Liver (tissue), 8 donors: ENCODE measurements at regions not wholly inside any gene's neighbourhood (a gene's known extent, or its start where the extent isn't known, plus 50 kb on each side); places are given as distances from the start of the nearest gene placed in this dataset.

ENCODE experiments used
- DNase-seq: peaks from one replicate; pipeline ENCODE4 v3.0.0-alpha.2; 2017; ENCODE audit warnings: low spot score
- H3K27ac ChIP-seq, 2 donors: one replicate each; pipeline ENCODE4 v1.7.0; 2013; ENCODE audit warnings: inconsistent platforms in 2 of 2, low read length in 2 of 2, control low read depth in 1 of 2, low read depth in 1 of 2, mild to moderate bottlenecking in 1 of 2
- H3K27me3 ChIP-seq, 4 donors: one replicate each; pipeline versions ENCODE4 v1.6.1 to v1.7.0; 2013; ENCODE audit warnings: low read length in 3 of 4, inconsistent platforms in 1 of 4, mild to moderate bottlenecking in 1 of 4, moderate library complexity in 1 of 4; ENCODE audit not compliant: control insufficient read depth in 4 of 4, insufficient read depth in 4 of 4
- H3K36me3 ChIP-seq, 4 donors: one replicate each; pipeline versions ENCODE4 v1.6.1 to v1.7.0; 2013; ENCODE audit warnings: low read length in 3 of 4, mild to moderate bottlenecking in 3 of 4, low read depth in 1 of 4, moderate library complexity in 1 of 4; ENCODE audit not compliant: control insufficient read depth in 4 of 4, insufficient read depth in 3 of 4
- H3K4me1 ChIP-seq, 4 donors: one replicate each; pipeline versions ENCODE4 v1.6.1 to v1.7.0; 2013; ENCODE audit warnings: low read length in 3 of 4, mild to moderate bottlenecking in 3 of 4, moderate library complexity in 1 of 4; ENCODE audit not compliant: control insufficient read depth in 4 of 4, insufficient read depth in 4 of 4
- H3K4me3 ChIP-seq, 3 donors: one replicate each; pipeline versions ENCODE4 v1.6.1 to v1.7.0; 2013; ENCODE audit warnings: low read length in 3 of 3, control low read depth in 1 of 3, low read depth in 1 of 3, mild to moderate bottlenecking in 1 of 3
- H3K9ac ChIP-seq, 2 donors: one replicate each; pipeline ENCODE4 v1.7.0; 2013; ENCODE audit warnings: low read length in 2 of 2, mild to moderate bottlenecking in 2 of 2, moderate library complexity in 2 of 2, control low read depth in 1 of 2, low read depth in 1 of 2
- H3K9me3 ChIP-seq, 4 donors: one replicate each; pipeline versions ENCODE4 v1.6.1 to v1.7.0; 2013; ENCODE audit warnings: low read length in 3 of 4; ENCODE audit not compliant: control insufficient read depth in 4 of 4
- ATF3 ChIP-seq: IDR thresholded peaks from 2 replicates; pipeline ENCODE4 v1.6.1; 2016; ENCODE audit warnings: antibody characterized with exemption
- EGR1 ChIP-seq, 2 donors: IDR thresholded peaks; 2 replicates each; pipeline ENCODE4 v1.6.1; 2016 to 2018; ENCODE audit warnings: antibody characterized with exemption in 2 of 2, low read depth in 2 of 2
- FOXA1 ChIP-seq: IDR thresholded peaks from 2 replicates; pipeline ENCODE4 v1.6.1; 2016; ENCODE audit warnings: antibody characterized with exemption
- FOXA2 ChIP-seq: IDR thresholded peaks from 2 replicates; pipeline ENCODE4 v1.6.1; 2016; ENCODE audit warnings: antibody characterized with exemption
- GABPA ChIP-seq, 2 donors: IDR thresholded peaks in 1 of 2; conservative IDR thresholded peaks in 1 of 2; 2 replicates each; pipeline ENCODE4 v1.6.1; 2016; ENCODE audit warnings: antibody characterized with exemption in 2 of 2, mild to moderate bottlenecking in 1 of 2, moderate library complexity in 1 of 2
- HNF4A ChIP-seq, 2 donors: conservative IDR thresholded peaks; 2 replicates each; pipeline ENCODE4 v1.6.1; 2016; ENCODE audit warnings: antibody characterized with exemption in 2 of 2, mild to moderate bottlenecking in 2 of 2
- HNF4G ChIP-seq: IDR thresholded peaks from 2 replicates; pipeline ENCODE4 v1.6.1; 2016; ENCODE audit warnings: antibody characterized with exemption
- JUND ChIP-seq, 2 donors: IDR thresholded peaks; 2 replicates each; pipeline ENCODE4 v1.6.1; 2016; ENCODE audit warnings: antibody characterized with exemption in 2 of 2
- MAX ChIP-seq: IDR thresholded peaks from 2 replicates; pipeline ENCODE4 v1.6.1; 2016; ENCODE audit warnings: antibody characterized with exemption
- NR2F2 ChIP-seq: IDR thresholded peaks from 2 replicates; pipeline ENCODE4 v1.6.1; 2016; ENCODE audit warnings: antibody characterized with exemption
- RAD21 ChIP-seq, 2 donors: IDR thresholded peaks; 2 replicates each; pipeline ENCODE4 v1.6.1; 2016; ENCODE audit warnings: antibody characterized with exemption in 2 of 2, mild to moderate bottlenecking in 2 of 2
- RXRA ChIP-seq, 2 donors: IDR thresholded peaks; 2 replicates each; pipeline ENCODE4 v1.6.1; 2017 to 2018; ENCODE audit warnings: antibody characterized with exemption in 2 of 2, mild to moderate bottlenecking in 1 of 2
- SP1 ChIP-seq: IDR thresholded peaks from 2 replicates; pipeline ENCODE4 v1.6.1; 2018; ENCODE audit warnings: antibody characterized with exemption, mild to moderate bottlenecking
- TAF1 ChIP-seq: conservative IDR thresholded peaks from 2 replicates; pipeline ENCODE4 v1.6.1; 2016; ENCODE audit warnings: antibody characterized with exemption, mild to moderate bottlenecking
- YY1 ChIP-seq: IDR thresholded peaks from 2 replicates; pipeline ENCODE4 v1.6.1; 2016; ENCODE audit warnings: antibody characterized with exemption, mild to moderate bottlenecking
- ZBTB33 ChIP-seq: IDR thresholded peaks from 2 replicates; pipeline ENCODE4 v1.6.1; 2016; ENCODE audit warnings: antibody characterized with exemption
- WGBS: extraction: QIAGEN DNeasy Blood & Tissue Kit; methylation state at CpG from one replicate; pipeline ENCODE4 v1.1.7; 2013; 5-methylcytosine and 5-hydroxymethylcytosine counted together
- TF ChIP-seq, protein P1 (sequence below): IDR thresholded peaks from 2 replicates; pipeline ENCODE4 v1.6.1; 2016; ENCODE audit warnings: antibody characterized with exemption, mild to moderate bottlenecking
- TF ChIP-seq, protein P2 (sequence below): fragments of 150-350 bp; IDR thresholded peaks from 2 replicates; pipeline ENCODE4 v1.5.1; 2017; ENCODE audit warnings: improper control_type of control experiment, low read depth, low read length; ENCODE audit not compliant: missing input control
- donor health status: healthy.
- donor health status: healthy.
- donor health status: healthy.
- donor health status: healthy.
- donor health status: healthy.

GRCh38 chr7:145643981-145644380 is 472.6 kb upstream of the CNTNAP2 start:
- 63% methylated on average over 3 of the region's 3 CpGs for WGBS
- H3K9ac ChIP-seq = no peak overlapping the region

DNA sequence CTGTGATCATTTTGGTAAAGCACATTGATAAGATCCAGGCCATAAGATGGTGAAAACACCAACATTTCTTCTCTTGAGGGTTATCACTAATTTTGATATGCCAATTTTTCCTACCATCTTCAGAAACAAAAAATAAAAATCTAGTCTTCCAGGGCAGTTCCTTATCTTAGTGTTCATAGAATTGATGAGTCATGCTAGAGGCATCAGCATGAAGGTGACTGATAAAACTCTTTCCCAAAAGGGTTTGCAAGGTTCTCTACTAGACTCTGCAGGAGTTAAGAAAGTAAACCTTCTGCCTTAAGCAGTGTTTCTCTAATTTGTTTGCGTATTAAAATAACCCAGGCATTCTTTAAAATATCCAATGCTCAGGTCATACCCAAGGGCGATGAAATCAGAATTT is 483.1 kb upstream of the CNTNAP2 start:
- Histone ChIP-seq H3K4me1 (no peaks in the 10 kb centered on the region), H3K27me3 (no peaks in the 10 kb centered on the region), H3K27ac (no peak overlapping the region), H3K4me3 (no peak overlapping the region), H3K36me3 (no peaks in the 10 kb centered on the region), H3K9ac (no peak overlapping the region), H3K9me3 (no peaks in the 10 kb centered on the region)
- TF ChIP-seq HNF4G = no peak
- TF ChIP-seq SP1 = no peak
- no peak for TF ChIP-seq FOXA1
- no peak for TF ChIP-seq NR2F2
- no peak for TF ChIP-seq ATF3
- no peak for TF ChIP-seq YY1
- no peak for TF ChIP-seq TAF1
- TF ChIP-seq, protein P1, sequence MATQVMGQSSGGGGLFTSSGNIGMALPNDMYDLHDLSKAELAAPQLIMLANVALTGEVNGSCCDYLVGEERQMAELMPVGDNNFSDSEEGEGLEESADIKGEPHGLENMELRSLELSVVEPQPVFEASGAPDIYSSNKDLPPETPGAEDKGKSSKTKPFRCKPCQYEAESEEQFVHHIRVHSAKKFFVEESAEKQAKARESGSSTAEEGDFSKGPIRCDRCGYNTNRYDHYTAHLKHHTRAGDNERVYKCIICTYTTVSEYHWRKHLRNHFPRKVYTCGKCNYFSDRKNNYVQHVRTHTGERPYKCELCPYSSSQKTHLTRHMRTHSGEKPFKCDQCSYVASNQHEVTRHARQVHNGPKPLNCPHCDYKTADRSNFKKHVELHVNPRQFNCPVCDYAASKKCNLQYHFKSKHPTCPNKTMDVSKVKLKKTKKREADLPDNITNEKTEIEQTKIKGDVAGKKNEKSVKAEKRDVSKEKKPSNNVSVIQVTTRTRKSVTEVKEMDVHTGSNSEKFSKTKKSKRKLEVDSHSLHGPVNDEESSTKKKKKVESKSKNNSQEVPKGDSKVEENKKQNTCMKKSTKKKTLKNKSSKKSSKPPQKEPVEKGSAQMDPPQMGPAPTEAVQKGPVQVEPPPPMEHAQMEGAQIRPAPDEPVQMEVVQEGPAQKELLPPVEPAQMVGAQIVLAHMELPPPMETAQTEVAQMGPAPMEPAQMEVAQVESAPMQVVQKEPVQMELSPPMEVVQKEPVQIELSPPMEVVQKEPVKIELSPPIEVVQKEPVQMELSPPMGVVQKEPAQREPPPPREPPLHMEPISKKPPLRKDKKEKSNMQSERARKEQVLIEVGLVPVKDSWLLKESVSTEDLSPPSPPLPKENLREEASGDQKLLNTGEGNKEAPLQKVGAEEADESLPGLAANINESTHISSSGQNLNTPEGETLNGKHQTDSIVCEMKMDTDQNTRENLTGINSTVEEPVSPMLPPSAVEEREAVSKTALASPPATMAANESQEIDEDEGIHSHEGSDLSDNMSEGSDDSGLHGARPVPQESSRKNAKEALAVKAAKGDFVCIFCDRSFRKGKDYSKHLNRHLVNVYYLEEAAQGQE = no peak
- TF ChIP-seq ZBTB33 = no peak
- no peak for TF ChIP-seq GABPA (IDR thresholded peaks at IDR 0.05 in 1 of 2, conservative IDR thresholded peaks at IDR 0.05 in 1 of 2)
- no peak for TF ChIP-seq FOXA2
- TF ChIP-seq, protein P2, sequence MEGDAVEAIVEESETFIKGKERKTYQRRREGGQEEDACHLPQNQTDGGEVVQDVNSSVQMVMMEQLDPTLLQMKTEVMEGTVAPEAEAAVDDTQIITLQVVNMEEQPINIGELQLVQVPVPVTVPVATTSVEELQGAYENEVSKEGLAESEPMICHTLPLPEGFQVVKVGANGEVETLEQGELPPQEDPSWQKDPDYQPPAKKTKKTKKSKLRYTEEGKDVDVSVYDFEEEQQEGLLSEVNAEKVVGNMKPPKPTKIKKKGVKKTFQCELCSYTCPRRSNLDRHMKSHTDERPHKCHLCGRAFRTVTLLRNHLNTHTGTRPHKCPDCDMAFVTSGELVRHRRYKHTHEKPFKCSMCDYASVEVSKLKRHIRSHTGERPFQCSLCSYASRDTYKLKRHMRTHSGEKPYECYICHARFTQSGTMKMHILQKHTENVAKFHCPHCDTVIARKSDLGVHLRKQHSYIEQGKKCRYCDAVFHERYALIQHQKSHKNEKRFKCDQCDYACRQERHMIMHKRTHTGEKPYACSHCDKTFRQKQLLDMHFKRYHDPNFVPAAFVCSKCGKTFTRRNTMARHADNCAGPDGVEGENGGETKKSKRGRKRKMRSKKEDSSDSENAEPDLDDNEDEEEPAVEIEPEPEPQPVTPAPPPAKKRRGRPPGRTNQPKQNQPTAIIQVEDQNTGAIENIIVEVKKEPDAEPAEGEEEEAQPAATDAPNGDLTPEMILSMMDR = no peak
- no peak for TF ChIP-seq RAD21 (IDR thresholded peaks at IDR 0.05)
- TF ChIP-seq EGR1 (IDR thresholded peaks at IDR 0.05; ENCODE audit: low read depth in 2 of 2) = no peak
- no peak for TF ChIP-seq RXRA (IDR thresholded peaks at IDR 0.05)
- no peak for TF ChIP-seq JUND (IDR thresholded peaks at IDR 0.05)
- no peak for TF ChIP-seq MAX
- no peak for TF ChIP-seq HNF4A (conservative IDR thresholded peaks at IDR 0.05)
- DNase-seq = no peak
- WGBS = 31% methylated on average over 2 of the region's 2 CpGs

More at GRCh38 chr7:145643981-145644380, 472.6 kb upstream of the CNTNAP2 start:
- Histone ChIP-seq H3K4me3 (no peak overlapping the region), H3K4me1 (no peaks in the 10 kb centered on the region), H3K36me3 (no peaks in the 10 kb centered on the region), H3K9me3 (peaks cover 0 to 8% (median 2%) of the 10 kb centered on the region in 4 donors), H3K27me3 (no peaks in the 10 kb centered on the region), H3K27ac (no peak overlapping the region)
- TF ChIP-seq JUND (IDR thresholded peaks at IDR 0.05) (no peak), FOXA1 (no peak), RAD21 (IDR thresholded peaks at IDR 0.05) (no peak), RXRA (IDR thresholded peaks at IDR 0.05) (no peak), FOXA2 (no peak), MAX (no peak), HNF4G (no peak), HNF4A (conservative IDR thresholded peaks at IDR 0.05) (no peak), NR2F2 (no peak), GABPA (IDR thresholded peaks at IDR 0.05 in 1 of 2, conservative IDR thresholded peaks at IDR 0.05 in 1 of 2) (no peak)
- TF ChIP-seq, protein P2 = no peak
- no peak for DNase-seq
